Upper lobe of left lung (tissue), 6 donors: ENCODE measurements at regions not wholly inside any gene's neighbourhood (a gene's known extent, or its start where the extent isn't known, plus 50 kb on each side); places are given as distances from the start of the nearest gene placed in this dataset.

Experiments
- ATAC-seq, 2 donors: fragments of 200-7000 bp; cut with Tn5 transposase; one replicate each; pipeline ENCODE4 v1.9.1; 2022; ENCODE audit warnings: mild to moderate bottlenecking in 2 of 2, moderate library complexity in 2 of 2; ENCODE audit not compliant: low FRiP score in 2 of 2
- DNase-seq, 2 donors: peaks; one replicate each; pipeline ENCODE4 v3.0.0-alpha.2; 2019 to 2020
- H3K27ac ChIP-seq, 4 donors: fragments of 200-600 bp; sonication (generic); one replicate each; pipeline ENCODE4 v1.5.1; 2016 to 2019
- H3K27me3 ChIP-seq, 4 donors: fragments of 200-600 bp; sonication (generic); one replicate each; pipeline ENCODE4 v1.5.1; 2017 to 2019
- H3K36me3 ChIP-seq, 4 donors: fragments of 200-600 bp; sonication (generic); one replicate each; pipeline ENCODE4 v1.5.1; 2016 to 2019
- H3K4me1 ChIP-seq, 4 donors: fragments of 200-600 bp; sonication (generic); one replicate each; pipeline ENCODE4 v1.5.1; 2018 to 2019
- H3K4me3 ChIP-seq, 4 donors: fragments of 200-600 bp; sonication (generic); one replicate each; pipeline ENCODE4 v1.5.1; 2017 to 2019; ENCODE audit warnings: mild to moderate bottlenecking in 2 of 4, moderate library complexity in 1 of 4
- H3K9me3 ChIP-seq, 4 donors: fragments of 200-600 bp; sonication (generic); one replicate each; pipeline ENCODE4 v1.5.1; 2018 to 2019
- EP300 ChIP-seq, 4 donors: sonication (generic); formaldehyde crosslinking; IDR thresholded peaks; one replicate each; pipeline ENCODE4 v1.5.1; 2017; ENCODE audit warnings: antibody characterized with exemption in 4 of 4, control low read depth in 2 of 4
- POLR2A ChIP-seq, 4 donors: fragments of 450-650 bp; IDR thresholded peaks; one replicate each; pipeline ENCODE4 v1.5.1; 2016 to 2017; ENCODE audit warnings: antibody characterized with exemption in 4 of 4, mild to moderate bottlenecking in 2 of 4
- POLR2AphosphoS5 ChIP-seq, 2 donors: sonication (generic); formaldehyde crosslinking; IDR thresholded peaks; one replicate each; pipeline ENCODE4 v1.5.1; 2017; ENCODE audit warnings: antibody characterized with exemption in 2 of 2
- WGBS, 2 donors: methylation state at CpG; one replicate each; pipeline ENCODE4 v1.1.5; 2017 to 2018; 5-methylcytosine and 5-hydroxymethylcytosine counted together
- TF ChIP-seq, protein P1 (sequence below), 6 experiments: fragments of 450-650 bp in 4 of 6; fragments of 200-600 bp in 2 of 6; sonication (generic) in 2 of 6; IDR thresholded peaks; one replicate each; pipeline ENCODE4 v1.5.1; 2016 to 2019; ENCODE audit warnings: antibody characterized with exemption in 6 of 6
- donor health status: DM: no; HTN: no; CAD: no; lungs with moderate emphysema.
- donor health status: DM: no; HTN: yes; CAD: no; lungs with severe emphysema.

DNA sequence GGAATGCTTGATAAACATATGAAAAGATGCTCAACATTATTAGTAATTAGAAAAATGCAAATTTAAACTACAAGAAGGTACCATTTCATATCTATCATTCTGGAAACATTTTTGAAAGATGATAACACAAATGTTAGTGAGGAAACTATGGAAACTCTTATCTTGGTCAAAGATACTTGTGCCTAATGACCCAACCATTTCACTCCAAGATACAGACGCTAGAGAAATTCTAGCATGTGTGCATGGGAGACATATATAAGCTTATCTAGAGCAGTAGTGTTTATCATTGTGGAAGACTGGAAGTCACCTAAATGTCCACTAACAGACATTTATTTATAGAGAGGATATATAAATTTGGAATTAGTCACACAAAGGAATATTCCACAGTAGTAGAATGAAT lies 143.1 kb upstream of the HMGA2 start:
- Histone ChIP-seq H3K27ac (no peak overlapping the region), H3K9me3 (no peaks in the 10 kb centered on the region), H3K4me1 (no peaks in the 10 kb centered on the region), H3K27me3 (no peaks in the 10 kb centered on the region), H3K36me3 (no peaks in the 10 kb centered on the region), H3K4me3 (no peak overlapping the region)
- no peak for DNase-seq
- no peak for ATAC-seq
- WGBS, 2 donors: 64 to 79% methylated on average over 1 of the region's 1 CpG
- TF ChIP-seq EP300 (IDR thresholded peaks at IDR 0.05) (no peak), POLR2A (IDR thresholded peaks at IDR 0.05) (no peak), POLR2AphosphoS5 (IDR thresholded peaks at IDR 0.05) (no peak)
- TF ChIP-seq, protein P1, sequence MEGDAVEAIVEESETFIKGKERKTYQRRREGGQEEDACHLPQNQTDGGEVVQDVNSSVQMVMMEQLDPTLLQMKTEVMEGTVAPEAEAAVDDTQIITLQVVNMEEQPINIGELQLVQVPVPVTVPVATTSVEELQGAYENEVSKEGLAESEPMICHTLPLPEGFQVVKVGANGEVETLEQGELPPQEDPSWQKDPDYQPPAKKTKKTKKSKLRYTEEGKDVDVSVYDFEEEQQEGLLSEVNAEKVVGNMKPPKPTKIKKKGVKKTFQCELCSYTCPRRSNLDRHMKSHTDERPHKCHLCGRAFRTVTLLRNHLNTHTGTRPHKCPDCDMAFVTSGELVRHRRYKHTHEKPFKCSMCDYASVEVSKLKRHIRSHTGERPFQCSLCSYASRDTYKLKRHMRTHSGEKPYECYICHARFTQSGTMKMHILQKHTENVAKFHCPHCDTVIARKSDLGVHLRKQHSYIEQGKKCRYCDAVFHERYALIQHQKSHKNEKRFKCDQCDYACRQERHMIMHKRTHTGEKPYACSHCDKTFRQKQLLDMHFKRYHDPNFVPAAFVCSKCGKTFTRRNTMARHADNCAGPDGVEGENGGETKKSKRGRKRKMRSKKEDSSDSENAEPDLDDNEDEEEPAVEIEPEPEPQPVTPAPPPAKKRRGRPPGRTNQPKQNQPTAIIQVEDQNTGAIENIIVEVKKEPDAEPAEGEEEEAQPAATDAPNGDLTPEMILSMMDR (IDR thresholded peaks at IDR 0.05): no peak

DNA sequence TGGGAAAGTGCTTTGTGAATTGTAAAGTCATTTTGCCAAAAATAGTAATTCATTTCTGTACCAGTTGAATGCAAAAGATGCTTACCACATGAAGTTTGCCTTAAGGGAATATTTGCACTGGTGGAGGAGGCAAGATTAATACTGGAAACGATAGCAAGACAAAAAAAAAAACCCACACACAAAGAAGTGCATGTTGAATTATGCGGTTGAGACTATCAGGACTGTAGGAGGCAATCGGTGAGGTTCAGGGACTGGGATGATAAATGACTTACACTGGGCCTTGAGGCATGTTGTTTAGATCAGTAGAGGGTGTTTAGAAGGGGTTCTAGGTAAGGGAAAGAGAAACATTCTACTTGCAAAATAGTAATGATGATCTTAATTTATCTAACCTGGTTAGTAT lies 142.2 kb upstream of the HMGA2 start:
- no peak for TF ChIP-seq POLR2AphosphoS5 (IDR thresholded peaks at IDR 0.05)
- TF ChIP-seq EP300 (IDR thresholded peaks at IDR 0.05): no peak
- TF ChIP-seq, protein P1 (IDR thresholded peaks at IDR 0.05): no peak
- TF ChIP-seq POLR2A (IDR thresholded peaks at IDR 0.05): no peak
- Histone ChIP-seq H3K27ac (no peak overlapping the region), H3K4me1 (no peaks in the 10 kb centered on the region), H3K9me3 (no peaks in the 10 kb centered on the region), H3K27me3 (no peaks in the 10 kb centered on the region), H3K4me3 (no peak overlapping the region), H3K36me3 (no peaks in the 10 kb centered on the region)
- 44% methylated on average over 3 of the region's 3 CpGs for WGBS, 2 donors
- DNase-seq (no peak), ATAC-seq (no peak)

DNA sequence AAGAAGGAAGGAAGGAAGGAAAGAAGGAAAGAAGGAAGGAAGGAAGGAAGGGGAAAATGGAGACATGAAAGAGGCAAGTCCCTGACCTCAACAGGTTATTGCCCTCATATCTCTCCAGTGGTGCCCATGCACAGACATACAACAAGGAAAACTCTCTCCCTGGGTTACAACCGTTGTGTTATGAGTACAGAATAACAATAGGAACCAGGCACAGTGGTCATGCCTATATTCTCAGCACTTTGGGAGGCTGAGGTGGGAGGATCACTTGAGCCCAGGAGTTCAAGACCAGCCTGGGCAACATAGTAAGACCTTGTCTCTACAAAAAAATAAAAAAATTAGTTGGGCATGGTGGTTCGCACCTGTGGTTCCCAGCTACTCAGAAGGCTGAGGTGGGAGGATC lies 139.4 kb upstream of the HMGA2 start:
- Histone ChIP-seq H3K9me3 (no peaks in the 10 kb centered on the region), H3K27me3 (no peaks in the 10 kb centered on the region), H3K4me3 (no peak overlapping the region), H3K4me1 (no peaks in the 10 kb centered on the region), H3K36me3 (no peaks in the 10 kb centered on the region), H3K27ac (no peak overlapping the region)
- DNase-seq (no peak), ATAC-seq (no peak)
- TF ChIP-seq POLR2A (IDR thresholded peaks at IDR 0.05): no peak
- TF ChIP-seq EP300 (IDR thresholded peaks at IDR 0.05): no peak
- TF ChIP-seq POLR2AphosphoS5 (IDR thresholded peaks at IDR 0.05): no peak
- TF ChIP-seq, protein P1 (IDR thresholded peaks at IDR 0.05): no peak
- 64 to 72% methylated on average over 2 of the region's 2 CpGs for WGBS, 2 donors

DNA sequence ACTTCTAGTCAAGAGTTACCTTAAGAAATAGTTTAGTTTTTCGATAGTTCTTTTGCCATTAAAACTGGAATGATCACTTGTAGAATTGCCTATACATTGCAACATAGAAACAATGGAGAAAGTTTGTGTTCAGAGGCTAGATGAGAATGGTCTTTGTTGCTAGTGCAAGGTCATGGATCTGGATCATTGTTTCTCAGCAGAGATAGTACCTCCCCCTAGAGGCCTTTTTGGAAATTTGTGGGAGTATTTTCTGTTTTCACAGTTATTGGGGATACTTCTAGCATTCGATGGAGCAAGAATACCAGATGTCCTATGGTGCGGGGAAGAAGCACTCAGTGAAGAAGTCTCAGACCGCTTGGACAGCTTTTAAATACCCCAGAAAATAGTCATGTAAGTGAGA lies 138.8 kb upstream of the HMGA2 start:
- Histone ChIP-seq H3K9me3 (no peaks in the 10 kb centered on the region), H3K4me1 (no peaks in the 10 kb centered on the region), H3K36me3 (no peaks in the 10 kb centered on the region), H3K4me3 (no peak overlapping the region), H3K27me3 (no peaks in the 10 kb centered on the region), H3K27ac (no peak overlapping the region)
- peak in 1 of 2 donors; percentile 38 for ATAC-seq
- TF ChIP-seq POLR2AphosphoS5 (IDR thresholded peaks at IDR 0.05): no peak
- no peak for TF ChIP-seq POLR2A (IDR thresholded peaks at IDR 0.05)
- TF ChIP-seq EP300 (IDR thresholded peaks at IDR 0.05): no peak
- TF ChIP-seq, protein P1 (IDR thresholded peaks at IDR 0.05): peak in 4 of 6 experiments; percentile 32 to 46 (median 38)
- WGBS, 2 donors: 61 to 62% methylated on average over 4 of the region's 4 CpGs
- no peak for DNase-seq

DNA sequence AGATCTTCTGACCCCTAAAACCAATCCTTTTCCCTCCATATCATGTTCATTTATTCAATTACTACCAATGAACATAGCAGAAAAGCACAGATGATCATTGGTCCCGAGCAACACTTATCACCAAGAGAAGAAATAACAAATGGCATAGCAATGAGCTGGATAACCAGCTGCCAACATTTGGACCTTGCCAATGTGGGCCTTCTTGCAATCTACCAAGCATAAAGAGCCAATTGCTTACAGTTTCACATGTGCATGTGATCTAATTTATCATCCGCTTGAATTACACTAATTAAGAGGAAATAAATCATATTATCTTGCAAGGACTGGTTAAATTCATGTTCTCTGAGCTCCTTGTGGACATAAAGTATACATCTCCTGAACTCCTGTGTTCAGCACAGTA lies 134.8 kb upstream of the HMGA2 start:
- no peak overlapping the region for H3K27ac ChIP-seq
- no peaks in the 10 kb centered on the region for H3K4me1 ChIP-seq
- H3K4me3 ChIP-seq: no peak overlapping the region
- TF ChIP-seq POLR2AphosphoS5 (IDR thresholded peaks at IDR 0.05) (no peak), POLR2A (IDR thresholded peaks at IDR 0.05) (no peak), EP300 (IDR thresholded peaks at IDR 0.05) (no peak)
- TF ChIP-seq, protein P1 (IDR thresholded peaks at IDR 0.05): no peak
- DNase-seq (no peak), ATAC-seq (no peak)
- H3K9me3 ChIP-seq: no peaks in the 10 kb centered on the region
- no peaks in the 10 kb centered on the region for H3K36me3 ChIP-seq
- no peaks in the 10 kb centered on the region for H3K27me3 ChIP-seq
- 86 to 95% methylated on average over 2 of the region's 2 CpGs for WGBS, 2 donors
